ENCODE measurements at regions not wholly inside any gene's neighbourhood (a gene's known extent, or its start where the extent isn't known, plus 50 kb on each side); places are given as distances from the start of the nearest gene placed in this dataset.

DNA sequence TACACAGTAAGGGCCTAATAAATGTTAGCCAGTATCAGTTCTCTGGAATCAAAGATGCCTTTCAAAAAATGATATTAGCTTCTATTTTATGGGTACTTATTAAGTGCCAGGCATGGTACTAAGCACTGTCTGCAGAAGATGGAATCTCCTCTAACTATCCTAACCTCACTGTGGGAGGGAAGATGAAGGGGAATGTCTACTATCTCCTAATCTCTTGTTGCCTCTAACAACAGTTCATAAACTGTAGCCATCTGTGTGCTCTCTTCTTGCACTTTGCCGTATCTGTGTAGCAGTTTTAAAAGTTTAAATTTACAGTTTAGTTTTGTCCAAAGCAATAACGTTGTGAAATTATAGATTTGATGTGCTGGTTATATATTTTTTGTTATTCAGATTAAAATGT lies 99.6 kb upstream of the CCDC112 start:
- TF ChIP-seq, protein P1, sequence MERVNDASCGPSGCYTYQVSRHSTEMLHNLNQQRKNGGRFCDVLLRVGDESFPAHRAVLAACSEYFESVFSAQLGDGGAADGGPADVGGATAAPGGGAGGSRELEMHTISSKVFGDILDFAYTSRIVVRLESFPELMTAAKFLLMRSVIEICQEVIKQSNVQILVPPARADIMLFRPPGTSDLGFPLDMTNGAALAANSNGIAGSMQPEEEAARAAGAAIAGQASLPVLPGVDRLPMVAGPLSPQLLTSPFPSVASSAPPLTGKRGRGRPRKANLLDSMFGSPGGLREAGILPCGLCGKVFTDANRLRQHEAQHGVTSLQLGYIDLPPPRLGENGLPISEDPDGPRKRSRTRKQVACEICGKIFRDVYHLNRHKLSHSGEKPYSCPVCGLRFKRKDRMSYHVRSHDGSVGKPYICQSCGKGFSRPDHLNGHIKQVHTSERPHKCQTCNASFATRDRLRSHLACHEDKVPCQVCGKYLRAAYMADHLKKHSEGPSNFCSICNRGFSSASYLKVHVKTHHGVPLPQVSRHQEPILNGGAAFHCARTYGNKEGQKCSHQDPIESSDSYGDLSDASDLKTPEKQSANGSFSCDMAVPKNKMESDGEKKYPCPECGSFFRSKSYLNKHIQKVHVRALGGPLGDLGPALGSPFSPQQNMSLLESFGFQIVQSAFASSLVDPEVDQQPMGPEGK (CRISPR knock-in tag; IDR thresholded peaks at IDR 0.05; ENCODE audit: borderline replicate concordance) = no peak
- TF ChIP-seq ZFP30 (CRISPR knock-in tag; IDR thresholded peaks at IDR 0.05) (no peak), ARNTL (CRISPR knock-in tag; IDR thresholded peaks at IDR 0.05; ENCODE audit: borderline replicate concordance, low read depth) (no peak), RARB (CRISPR knock-in tag; IDR thresholded peaks at IDR 0.05) (no peak), BACH2 (CRISPR knock-in tag; IDR thresholded peaks at IDR 0.05; ENCODE audit: borderline replicate concordance) (no peak)
- TF ChIP-seq, protein P2, sequence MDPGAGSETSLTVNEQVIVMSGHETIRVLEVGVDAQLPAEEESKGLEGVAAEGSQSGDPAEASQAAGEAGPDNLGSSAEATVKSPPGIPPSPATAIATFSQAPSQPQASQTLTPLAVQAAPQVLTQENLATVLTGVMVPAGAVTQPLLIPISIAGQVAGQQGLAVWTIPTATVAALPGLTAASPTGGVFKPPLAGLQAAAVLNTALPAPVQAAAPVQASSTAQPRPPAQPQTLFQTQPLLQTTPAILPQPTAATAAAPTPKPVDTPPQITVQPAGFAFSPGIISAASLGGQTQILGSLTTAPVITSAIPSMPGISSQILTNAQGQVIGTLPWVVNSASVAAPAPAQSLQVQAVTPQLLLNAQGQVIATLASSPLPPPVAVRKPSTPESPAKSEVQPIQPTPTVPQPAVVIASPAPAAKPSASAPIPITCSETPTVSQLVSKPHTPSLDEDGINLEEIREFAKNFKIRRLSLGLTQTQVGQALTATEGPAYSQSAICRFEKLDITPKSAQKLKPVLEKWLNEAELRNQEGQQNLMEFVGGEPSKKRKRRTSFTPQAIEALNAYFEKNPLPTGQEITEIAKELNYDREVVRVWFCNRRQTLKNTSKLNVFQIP (CRISPR knock-in tag; IDR thresholded peaks at IDR 0.05; ENCODE audit: borderline replicate concordance, low read depth) = no peak
